Activated CD4-positive, alpha-beta memory T cell treated with anti-CD3 and anti-CD28 coated beads, Interleukin-2, amount 10 ng/mL, durations not matched to agents 7 days and 5 days (primary cell): ENCODE measurements at regions not wholly inside any gene's neighbourhood (a gene's known extent, or its start where the extent isn't known, plus 50 kb on each side); places are given as distances from the start of the nearest gene placed in this dataset.

ENCODE experiments used
- CTCF ChIA-PET: fragments of 350-600 bp; sonication (Branson Sonifier 250); formaldehyde crosslinking; loops from one replicate; lab custom pipeline; 2021; ENCODE audit warnings: antibody characterized with exemption, inconsistent platforms; lab: Charles Lee
- POLR2A ChIA-PET: fragments of 350-600 bp; sonication (Branson Sonifier 250); formaldehyde crosslinking; loops from one replicate; lab custom pipeline; 2021; ENCODE audit warnings: antibody characterized with exemption; lab: Charles Lee
- DNase-seq: peaks from one replicate; pipeline ENCODE4 v3.0.0-alpha.2; 2020
- H3K27ac Mint-ChIP-seq: one replicate; pipeline ENCODE4 v1.8.0; 2021; ENCODE audit warnings: mild to moderate bottlenecking, mixed read lengths
- H3K27me3 Mint-ChIP-seq: one replicate; pipeline ENCODE4 v1.8.0; 2021; ENCODE audit warnings: mixed read lengths
- H3K36me3 Mint-ChIP-seq: one replicate; pipeline ENCODE4 v1.8.0; 2021; ENCODE audit warnings: low read depth, mixed read lengths
- H3K4me1 Mint-ChIP-seq: one replicate; pipeline ENCODE4 v1.8.0; 2021; ENCODE audit warnings: mixed read lengths
- H3K4me3 Mint-ChIP-seq: one replicate; pipeline ENCODE4 v1.8.0; 2021; ENCODE audit warnings: mild to moderate bottlenecking, mixed read lengths
- H3K9me3 Mint-ChIP-seq: one replicate; pipeline ENCODE4 v1.8.0; 2021; ENCODE audit warnings: mixed read lengths

DNA sequence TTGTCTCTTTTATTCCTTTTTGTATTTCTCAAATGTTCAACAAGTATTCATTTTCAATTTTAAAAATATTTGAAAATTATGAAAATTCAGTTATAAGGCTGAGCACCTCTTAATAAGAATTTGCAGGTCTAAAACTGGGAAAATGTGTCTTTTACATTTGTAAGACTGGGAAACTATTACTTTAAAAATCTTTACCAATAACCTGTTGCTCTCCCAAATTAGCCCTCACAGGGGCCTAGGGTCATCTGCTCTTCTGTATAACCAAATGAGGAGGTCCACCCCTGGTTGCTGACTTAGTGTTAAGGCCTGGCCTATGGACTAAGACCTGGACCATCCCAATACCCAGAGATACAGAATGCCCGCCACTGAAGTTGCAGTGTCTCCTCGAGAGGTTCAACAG lies 280.5 kb downstream of the PLPP3 start:
- ChIA-PET CTCF (no interaction called here), POLR2A (no interaction called here)
- no peaks in the 10 kb centered on the region for H3K27me3 Mint-ChIP-seq
- no peak for DNase-seq
- no peaks in the 10 kb centered on the region for H3K9me3 Mint-ChIP-seq
- no peak overlapping the region for H3K4me3 Mint-ChIP-seq
- H3K27ac Mint-ChIP-seq: no peak overlapping the region
- no peaks in the 10 kb centered on the region for H3K36me3 Mint-ChIP-seq
- H3K4me1 Mint-ChIP-seq: no peaks in the 10 kb centered on the region

GRCh38 chr1:56297904-56298303 lies 281.5 kb downstream of the PLPP3 start:
- Mint-ChIP-seq H3K27ac (no peak overlapping the region), H3K4me1 (no peaks in the 10 kb centered on the region), H3K4me3 (no peak overlapping the region), H3K27me3 (no peaks in the 10 kb centered on the region), H3K9me3 (no peaks in the 10 kb centered on the region), H3K36me3 (no peaks in the 10 kb centered on the region)
- CTCF ChIA-PET: no interaction called here
- no peak for DNase-seq
- POLR2A ChIA-PET: no interaction called here

- Mint-ChIP-seq H3K4me3 (no peak overlapping the region), H3K27ac (no peak overlapping the region), H3K27me3 (no peaks in the 10 kb centered on the region), H3K36me3 (no peaks in the 10 kb centered on the region), H3K4me1 (no peaks in the 10 kb centered on the region), H3K9me3 (no peaks in the 10 kb centered on the region)
- CTCF ChIA-PET: no interaction called here
- DNase-seq: no peak
- POLR2A ChIA-PET: no interaction called here
These were observed 282.2 kb downstream of the PLPP3 start for GRCh38 chr1:56297208-56297607.

DNA sequence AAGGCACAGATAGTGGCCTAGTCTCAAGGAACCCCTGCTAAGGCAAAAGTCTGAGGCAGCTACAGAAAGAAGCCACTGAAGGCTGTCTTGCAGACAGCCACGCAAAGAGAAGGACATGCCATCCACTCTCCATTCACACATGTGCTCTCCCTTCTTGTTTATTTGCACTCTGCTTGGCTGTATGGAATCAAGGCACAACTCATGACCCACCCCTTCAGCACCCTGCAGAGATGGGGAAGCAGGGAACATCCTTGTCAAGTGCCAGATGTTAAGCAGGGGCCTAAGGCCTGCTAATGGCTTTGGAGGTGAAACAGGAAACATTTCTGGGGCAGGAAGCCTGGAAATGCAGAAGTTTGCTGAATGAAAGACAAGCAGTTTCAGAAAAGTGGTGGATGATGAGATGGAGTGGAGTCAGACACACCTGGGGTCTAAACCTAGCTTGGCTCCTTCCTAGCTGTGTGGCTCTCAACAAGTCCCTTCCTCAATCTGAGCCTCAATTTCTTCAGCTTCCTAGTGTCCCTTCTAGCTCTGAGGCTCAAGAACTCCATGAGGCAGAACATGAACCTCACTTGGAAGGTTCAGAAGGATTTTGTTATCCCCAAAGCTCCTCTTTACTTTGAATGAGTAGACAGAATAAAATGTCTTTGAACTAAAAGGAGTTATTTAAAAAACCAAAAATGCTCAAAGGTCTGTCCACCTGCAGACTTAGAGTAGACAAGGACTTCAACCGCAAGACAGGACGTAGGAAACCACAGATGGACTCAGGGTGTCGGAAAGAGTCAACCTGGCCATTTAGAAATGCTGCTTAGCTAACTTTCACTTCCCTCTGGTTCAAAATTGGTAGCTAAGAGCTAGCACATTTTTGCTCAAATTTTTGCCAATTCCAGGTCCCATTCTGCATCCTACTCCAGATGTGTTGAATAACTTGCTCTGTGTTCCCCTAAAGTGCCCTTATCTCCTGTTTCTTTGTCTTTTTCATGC lies 283.1 kb downstream of the PLPP3 start:
- no peak for DNase-seq
- no peak overlapping the region for H3K27ac Mint-ChIP-seq
- no peaks in the 10 kb centered on the region for H3K4me1 Mint-ChIP-seq
- ChIA-PET CTCF (no interaction called here), POLR2A (no interaction called here)
- H3K4me3 Mint-ChIP-seq: no peak overlapping the region
- H3K27me3 Mint-ChIP-seq: no peaks in the 10 kb centered on the region
- H3K9me3 Mint-ChIP-seq: no peaks in the 10 kb centered on the region
- H3K36me3 Mint-ChIP-seq: no peaks in the 10 kb centered on the region

DNA sequence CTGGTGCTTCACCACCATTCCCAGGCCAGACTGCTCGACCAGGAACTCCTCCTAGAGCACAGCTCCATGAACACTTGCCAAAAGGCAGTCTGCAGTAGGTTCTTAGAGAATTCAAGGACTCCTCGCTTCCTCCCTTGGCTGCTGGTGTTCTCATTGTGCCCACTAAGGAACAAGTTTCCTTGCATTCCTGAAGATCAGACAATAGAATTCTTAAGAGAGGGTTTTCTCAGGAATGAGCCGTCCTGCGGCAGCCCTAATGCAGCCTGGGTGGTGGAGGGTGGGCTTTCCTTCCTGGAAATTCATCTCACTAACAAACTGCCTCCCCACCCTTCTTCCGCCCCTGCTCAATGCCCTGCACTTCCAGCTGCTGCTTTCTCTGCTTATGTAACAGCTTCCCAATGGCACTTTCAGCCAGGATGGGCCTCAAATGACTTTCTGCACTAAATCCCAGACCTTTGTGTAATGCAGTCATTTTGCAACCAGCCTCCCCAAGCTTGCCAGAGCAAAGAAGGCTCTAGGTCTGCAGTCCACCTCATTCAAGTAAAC lies 287.9 kb downstream of the PLPP3 start:
- H3K4me1 Mint-ChIP-seq: no peaks in the 10 kb centered on the region
- no peak overlapping the region for H3K27ac Mint-ChIP-seq
- H3K36me3 Mint-ChIP-seq: no peaks in the 10 kb centered on the region
- no peaks in the 10 kb centered on the region for H3K27me3 Mint-ChIP-seq
- ChIA-PET CTCF (no interaction called here), POLR2A (no interaction called here)
- H3K9me3 Mint-ChIP-seq: no peaks in the 10 kb centered on the region
- no peak overlapping the region for H3K4me3 Mint-ChIP-seq
- no peak for DNase-seq

DNA sequence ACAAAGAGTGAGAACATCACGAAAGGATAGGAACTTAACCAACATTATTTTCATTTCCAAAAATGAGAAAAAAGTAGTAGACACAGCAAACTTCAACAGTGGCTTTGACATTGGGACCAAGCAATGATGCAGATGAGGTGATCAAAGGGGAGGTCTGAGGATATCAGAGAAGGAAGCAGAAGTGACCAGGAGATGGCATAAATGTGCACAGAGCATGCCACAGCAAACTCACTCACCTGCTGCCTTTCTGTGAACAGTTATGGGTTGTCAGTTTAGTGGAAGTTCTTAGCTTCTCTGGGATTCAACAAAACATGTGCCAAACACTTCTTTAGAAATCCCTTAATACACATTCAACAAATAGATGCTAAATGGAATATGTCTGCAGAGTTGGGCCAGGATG lies 290.1 kb downstream of the PLPP3 start:
- CTCF ChIA-PET: no interaction called here
- no peaks in the 10 kb centered on the region for H3K36me3 Mint-ChIP-seq
- H3K9me3 Mint-ChIP-seq: no peaks in the 10 kb centered on the region
- no peak for DNase-seq
- no peaks in the 10 kb centered on the region for H3K4me1 Mint-ChIP-seq
- no peaks in the 10 kb centered on the region for H3K27me3 Mint-ChIP-seq
- POLR2A ChIA-PET: no interaction called here
- no peak overlapping the region for H3K27ac Mint-ChIP-seq
- H3K4me3 Mint-ChIP-seq: no peak overlapping the region

DNA sequence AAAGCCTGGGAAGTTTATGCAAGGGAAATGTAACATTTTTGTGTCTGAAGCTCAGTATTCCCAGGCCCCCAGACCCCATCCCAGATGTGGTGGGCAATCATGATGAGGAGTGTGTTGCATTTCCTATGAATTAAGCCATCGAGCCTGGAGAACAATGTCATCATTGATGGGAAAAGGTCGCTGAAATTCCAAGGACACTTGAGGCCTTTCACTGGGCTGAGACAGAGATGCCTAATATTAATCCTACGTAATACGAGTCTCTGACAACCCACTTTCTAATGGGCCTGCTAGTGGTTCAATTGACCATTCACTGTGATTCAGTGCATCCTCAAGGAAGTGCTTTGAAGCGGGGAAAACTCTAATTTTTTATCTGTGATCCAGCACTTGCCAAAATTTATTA lies 291.6 kb downstream of the PLPP3 start:
- Mint-ChIP-seq H3K36me3 (no peaks in the 10 kb centered on the region), H3K27ac (no peak overlapping the region), H3K27me3 (no peaks in the 10 kb centered on the region), H3K4me1 (no peaks in the 10 kb centered on the region), H3K9me3 (no peaks in the 10 kb centered on the region), H3K4me3 (no peak overlapping the region)
- DNase-seq: no peak
- CTCF ChIA-PET: no interaction called here
- POLR2A ChIA-PET: no interaction called here

- DNase-seq: no peak
- no peak overlapping the region for H3K4me3 Mint-ChIP-seq
- H3K36me3 Mint-ChIP-seq: no peaks in the 10 kb centered on the region
- no peak overlapping the region for H3K27ac Mint-ChIP-seq
- ChIA-PET POLR2A (no interaction called here), CTCF (no interaction called here)
- H3K9me3 Mint-ChIP-seq: no peaks in the 10 kb centered on the region
- H3K4me1 Mint-ChIP-seq: no peaks in the 10 kb centered on the region
- H3K27me3 Mint-ChIP-seq: no peaks in the 10 kb centered on the region
These were observed 292.4 kb downstream of the PLPP3 start for GRCh38 chr1:56286956-56287355.

GRCh38 chr1:56286506-56286905 lies 292.9 kb downstream of the PLPP3 start:
- H3K36me3 Mint-ChIP-seq: no peaks in the 10 kb centered on the region
- POLR2A ChIA-PET: no interaction called here
- CTCF ChIA-PET: no interaction called here
- DNase-seq: no peak
- H3K27me3 Mint-ChIP-seq: no peaks in the 10 kb centered on the region
- no peaks in the 10 kb centered on the region for H3K4me1 Mint-ChIP-seq
- no peak overlapping the region for H3K4me3 Mint-ChIP-seq
- H3K27ac Mint-ChIP-seq: no peak overlapping the region
- H3K9me3 Mint-ChIP-seq: no peaks in the 10 kb centered on the region

DNA sequence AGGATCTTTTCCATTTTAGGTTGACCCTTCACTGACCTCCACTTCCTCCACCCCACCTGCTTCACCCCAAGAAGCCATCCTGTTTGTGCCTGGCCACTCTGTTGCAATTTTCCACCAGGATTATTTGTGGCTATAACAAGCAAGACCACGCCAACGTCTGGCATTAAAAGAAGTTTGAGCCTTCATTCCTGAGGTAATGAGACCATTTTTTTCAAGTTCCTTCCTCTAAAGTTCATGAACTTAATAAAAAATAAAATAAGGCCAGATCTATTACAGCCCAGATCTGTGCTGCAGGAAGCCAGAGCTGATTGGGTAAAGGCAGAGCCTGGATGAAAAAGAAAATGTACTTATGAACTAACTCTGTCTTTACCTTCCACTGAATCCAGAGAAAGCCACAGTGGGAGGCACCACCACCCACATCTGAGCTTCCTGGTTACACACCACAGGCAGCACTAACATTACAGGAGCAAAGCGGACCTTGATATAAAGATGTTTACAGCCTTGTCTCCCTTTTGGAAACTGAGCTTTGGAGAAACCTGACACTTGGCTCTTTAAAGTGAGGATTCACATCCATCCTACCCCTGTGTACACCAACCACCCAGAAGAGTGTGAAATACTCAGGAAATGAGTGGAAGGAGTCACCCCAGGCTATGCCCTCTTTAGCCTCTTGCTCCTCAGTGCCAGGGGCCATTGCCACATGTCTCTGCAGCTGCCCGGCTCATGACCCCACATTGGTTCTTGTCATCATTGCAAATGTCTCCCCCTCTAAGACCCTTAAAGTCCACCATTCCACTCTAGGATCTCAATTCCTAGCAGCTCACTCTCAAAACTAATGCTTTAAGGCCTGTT lies 293.6 kb downstream of the PLPP3 start:
- H3K4me3 Mint-ChIP-seq: no peak overlapping the region
- DNase-seq: no peak
- H3K36me3 Mint-ChIP-seq: no peaks in the 10 kb centered on the region
- ChIA-PET POLR2A (no interaction called here), CTCF (no interaction called here)
- no peaks in the 10 kb centered on the region for H3K27me3 Mint-ChIP-seq
- H3K4me1 Mint-ChIP-seq: no peaks in the 10 kb centered on the region
- no peaks in the 10 kb centered on the region for H3K9me3 Mint-ChIP-seq
- no peak overlapping the region for H3K27ac Mint-ChIP-seq

- Mint-ChIP-seq H3K4me3 (no peak overlapping the region), H3K36me3 (no peaks in the 10 kb centered on the region), H3K4me1 (no peaks in the 10 kb centered on the region), H3K9me3 (no peaks in the 10 kb centered on the region), H3K27me3 (no peaks in the 10 kb centered on the region), H3K27ac (no peak overlapping the region)
- POLR2A ChIA-PET: no interaction called here
- no peak for DNase-seq
- CTCF ChIA-PET: no interaction called here
These were observed 294.4 kb downstream of the PLPP3 start for GRCh38 chr1:56284928-56285327.

DNA sequence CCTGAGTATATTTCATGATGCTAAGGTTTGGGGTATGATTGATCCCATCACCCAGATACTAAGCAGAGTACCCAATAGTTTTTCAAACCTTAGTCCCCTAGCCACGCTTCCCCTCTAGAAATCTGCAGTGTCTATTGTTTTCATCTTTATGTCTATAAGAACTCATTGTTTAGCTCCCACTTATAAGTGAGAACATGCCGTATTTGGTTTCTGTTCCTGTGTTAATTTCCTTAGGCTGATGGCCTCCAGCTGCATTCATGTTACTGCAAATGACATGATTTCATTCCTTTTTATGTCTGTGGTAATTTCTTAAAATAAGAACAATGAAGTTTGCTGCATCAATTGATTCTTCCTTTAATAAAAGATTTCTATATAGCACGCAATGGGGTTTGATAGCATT lies 301.3 kb downstream of the PLPP3 start:
- ChIA-PET POLR2A (no interaction called here), CTCF (no interaction called here)
- no peak for DNase-seq
- Mint-ChIP-seq H3K27me3 (no peaks in the 10 kb centered on the region), H3K36me3 (no peaks in the 10 kb centered on the region), H3K27ac (no peak overlapping the region), H3K4me1 (no peaks in the 10 kb centered on the region), H3K9me3 (no peaks in the 10 kb centered on the region), H3K4me3 (no peak overlapping the region)

- ChIA-PET POLR2A (no interaction called here), CTCF (no interaction called here)
- DNase-seq: no peak
- Mint-ChIP-seq H3K4me3 (no peak overlapping the region), H3K27me3 (no peaks in the 10 kb centered on the region), H3K9me3 (no peaks in the 10 kb centered on the region), H3K27ac (no peak overlapping the region), H3K4me1 (no peaks in the 10 kb centered on the region), H3K36me3 (no peaks in the 10 kb centered on the region)
These were observed 310.7 kb downstream of the PLPP3 start for GRCh38 chr1:56268519-56269140.
